Upper lobe of left lung (tissue), 6 donors: ENCODE measurements at regions not wholly inside any gene's neighbourhood (a gene's known extent, or its start where the extent isn't known, plus 50 kb on each side); places are given as distances from the start of the nearest gene placed in this dataset.

Experiments
- ATAC-seq, 2 donors: fragments of 200-7000 bp; cut with Tn5 transposase; one replicate each; pipeline ENCODE4 v1.9.1; 2022; ENCODE audit warnings: mild to moderate bottlenecking in 2 of 2, moderate library complexity in 2 of 2; ENCODE audit not compliant: low FRiP score in 2 of 2
- DNase-seq, 2 donors: peaks; one replicate each; pipeline ENCODE4 v3.0.0-alpha.2; 2019 to 2020
- H3K27ac ChIP-seq, 4 donors: fragments of 200-600 bp; sonication (generic); one replicate each; pipeline ENCODE4 v1.5.1; 2016 to 2019
- H3K27me3 ChIP-seq, 4 donors: fragments of 200-600 bp; sonication (generic); one replicate each; pipeline ENCODE4 v1.5.1; 2017 to 2019
- H3K36me3 ChIP-seq, 4 donors: fragments of 200-600 bp; sonication (generic); one replicate each; pipeline ENCODE4 v1.5.1; 2016 to 2019
- H3K4me1 ChIP-seq, 4 donors: fragments of 200-600 bp; sonication (generic); one replicate each; pipeline ENCODE4 v1.5.1; 2018 to 2019
- H3K4me3 ChIP-seq, 4 donors: fragments of 200-600 bp; sonication (generic); one replicate each; pipeline ENCODE4 v1.5.1; 2017 to 2019; ENCODE audit warnings: mild to moderate bottlenecking in 2 of 4, moderate library complexity in 1 of 4
- H3K9me3 ChIP-seq, 4 donors: fragments of 200-600 bp; sonication (generic); one replicate each; pipeline ENCODE4 v1.5.1; 2018 to 2019
- EP300 ChIP-seq, 4 donors: sonication (generic); formaldehyde crosslinking; IDR thresholded peaks; one replicate each; pipeline ENCODE4 v1.5.1; 2017; ENCODE audit warnings: antibody characterized with exemption in 4 of 4, control low read depth in 2 of 4
- POLR2A ChIP-seq, 4 donors: fragments of 450-650 bp; IDR thresholded peaks; one replicate each; pipeline ENCODE4 v1.5.1; 2016 to 2017; ENCODE audit warnings: antibody characterized with exemption in 4 of 4, mild to moderate bottlenecking in 2 of 4
- POLR2AphosphoS5 ChIP-seq, 2 donors: sonication (generic); formaldehyde crosslinking; IDR thresholded peaks; one replicate each; pipeline ENCODE4 v1.5.1; 2017; ENCODE audit warnings: antibody characterized with exemption in 2 of 2
- WGBS, 2 donors: methylation state at CpG; one replicate each; pipeline ENCODE4 v1.1.5; 2017 to 2018; 5-methylcytosine and 5-hydroxymethylcytosine counted together
- TF ChIP-seq, protein P1 (sequence below), 6 experiments: fragments of 450-650 bp in 4 of 6; fragments of 200-600 bp in 2 of 6; sonication (generic) in 2 of 6; IDR thresholded peaks; one replicate each; pipeline ENCODE4 v1.5.1; 2016 to 2019; ENCODE audit warnings: antibody characterized with exemption in 6 of 6
- donor health status: DM: no; HTN: no; CAD: no; lungs with moderate emphysema.
- donor health status: DM: no; HTN: yes; CAD: no; lungs with severe emphysema.

DNA sequence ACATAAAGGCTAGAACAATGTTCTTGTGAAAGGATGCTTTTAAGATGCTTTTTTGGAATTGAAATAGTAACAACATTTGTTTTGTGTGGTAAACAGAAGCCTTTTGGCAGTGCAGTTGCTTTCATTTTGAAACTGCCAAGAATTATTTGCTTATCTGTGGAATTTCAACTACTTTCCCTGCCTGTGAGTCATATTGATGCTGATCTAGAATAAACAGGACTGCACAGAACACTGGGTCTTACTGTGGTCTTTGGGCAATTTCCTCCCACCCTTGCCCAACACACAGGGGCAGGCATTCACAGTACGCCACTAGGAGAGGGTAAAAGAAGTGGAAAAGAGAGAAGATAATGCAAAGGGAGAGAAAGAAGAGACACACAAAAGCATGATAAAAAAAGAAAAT is 483.7 kb downstream of the ELAVL2 start:
- TF ChIP-seq EP300 (IDR thresholded peaks at IDR 0.05): no peak
- ATAC-seq (peak in 1 of 2 donors; percentile 55), DNase-seq (no peak)
- Histone ChIP-seq H3K4me1 (no peaks in the 10 kb centered on the region), H3K4me3 (no peak overlapping the region), H3K27me3 (no peaks in the 10 kb centered on the region), H3K9me3 (no peaks in the 10 kb centered on the region), H3K27ac (no peak overlapping the region), H3K36me3 (no peaks in the 10 kb centered on the region)
- 29 to 31% methylated on average over 1 of the region's 1 CpG for WGBS, 2 donors

DNA sequence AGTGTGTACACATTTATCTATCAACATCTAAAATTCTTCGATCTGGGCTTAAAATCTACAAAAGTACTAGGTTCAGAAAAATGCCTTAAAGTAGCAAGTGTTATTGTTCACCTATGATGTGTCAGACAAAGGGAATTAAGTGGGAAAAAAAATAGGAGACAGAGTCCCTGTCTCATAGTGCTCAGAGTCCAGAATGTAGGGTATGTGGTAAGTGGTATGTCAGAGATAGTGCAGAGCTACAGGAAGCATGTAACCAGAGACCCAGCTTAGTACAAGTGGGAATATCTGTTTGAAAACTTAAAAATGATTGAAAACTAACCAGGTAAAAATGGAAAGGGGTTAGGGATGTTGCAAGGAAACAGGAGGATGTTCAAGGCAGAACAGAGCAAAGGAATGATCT is 482.8 kb downstream of the ELAVL2 start:
- Histone ChIP-seq H3K27ac (no peak overlapping the region), H3K4me3 (no peak overlapping the region), H3K9me3 (no peaks in the 10 kb centered on the region), H3K4me1 (no peaks in the 10 kb centered on the region), H3K27me3 (no peaks in the 10 kb centered on the region), H3K36me3 (no peaks in the 10 kb centered on the region)
- no peak for ATAC-seq
- WGBS, 2 donors: 61 to 70% methylated on average over 1 of the region's 1 CpG
- TF ChIP-seq EP300 (IDR thresholded peaks at IDR 0.05) (no peak), POLR2AphosphoS5 (IDR thresholded peaks at IDR 0.05) (no peak), POLR2A (IDR thresholded peaks at IDR 0.05) (no peak)
- TF ChIP-seq, protein P1, sequence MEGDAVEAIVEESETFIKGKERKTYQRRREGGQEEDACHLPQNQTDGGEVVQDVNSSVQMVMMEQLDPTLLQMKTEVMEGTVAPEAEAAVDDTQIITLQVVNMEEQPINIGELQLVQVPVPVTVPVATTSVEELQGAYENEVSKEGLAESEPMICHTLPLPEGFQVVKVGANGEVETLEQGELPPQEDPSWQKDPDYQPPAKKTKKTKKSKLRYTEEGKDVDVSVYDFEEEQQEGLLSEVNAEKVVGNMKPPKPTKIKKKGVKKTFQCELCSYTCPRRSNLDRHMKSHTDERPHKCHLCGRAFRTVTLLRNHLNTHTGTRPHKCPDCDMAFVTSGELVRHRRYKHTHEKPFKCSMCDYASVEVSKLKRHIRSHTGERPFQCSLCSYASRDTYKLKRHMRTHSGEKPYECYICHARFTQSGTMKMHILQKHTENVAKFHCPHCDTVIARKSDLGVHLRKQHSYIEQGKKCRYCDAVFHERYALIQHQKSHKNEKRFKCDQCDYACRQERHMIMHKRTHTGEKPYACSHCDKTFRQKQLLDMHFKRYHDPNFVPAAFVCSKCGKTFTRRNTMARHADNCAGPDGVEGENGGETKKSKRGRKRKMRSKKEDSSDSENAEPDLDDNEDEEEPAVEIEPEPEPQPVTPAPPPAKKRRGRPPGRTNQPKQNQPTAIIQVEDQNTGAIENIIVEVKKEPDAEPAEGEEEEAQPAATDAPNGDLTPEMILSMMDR (IDR thresholded peaks at IDR 0.05): no peak
- DNase-seq: no peak

DNA sequence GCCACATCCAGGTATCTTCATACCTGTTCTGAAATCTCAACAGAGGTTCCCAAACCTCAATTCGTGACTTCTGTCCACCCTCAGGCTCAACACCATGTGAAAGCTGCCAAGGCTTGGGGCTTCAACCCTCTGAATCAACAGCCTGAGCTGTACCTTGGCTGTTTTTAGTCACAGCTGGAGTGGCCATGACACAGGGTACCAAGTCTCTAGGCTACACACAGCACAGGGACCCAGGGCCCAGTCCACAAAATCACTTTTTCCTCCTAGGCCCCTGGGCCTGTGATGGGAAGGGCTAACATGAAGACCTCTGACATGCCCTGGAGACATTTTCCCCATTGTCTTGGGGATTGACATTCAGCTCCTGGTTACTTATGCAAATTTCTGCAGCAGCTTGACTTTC is 464.9 kb downstream of the ELAVL2 start:
- Histone ChIP-seq H3K36me3 (no peaks in the 10 kb centered on the region), H3K4me3 (no peak overlapping the region), H3K4me1 (no peaks in the 10 kb centered on the region), H3K27ac (no peak overlapping the region), H3K9me3 (peaks cover 0 to 12% (median 0%) of the 10 kb centered on the region in 4 donors), H3K27me3 (no peaks in the 10 kb centered on the region)
- DNase-seq (no peak), ATAC-seq (no peak)
- TF ChIP-seq POLR2AphosphoS5 (IDR thresholded peaks at IDR 0.05): no peak
- no peak for TF ChIP-seq EP300 (IDR thresholded peaks at IDR 0.05)
- TF ChIP-seq POLR2A (IDR thresholded peaks at IDR 0.05): no peak
- TF ChIP-seq, protein P1 (IDR thresholded peaks at IDR 0.05): no peak
- 79 to 100% methylated on average over 1 of the region's 1 CpG for WGBS, 2 donors

DNA sequence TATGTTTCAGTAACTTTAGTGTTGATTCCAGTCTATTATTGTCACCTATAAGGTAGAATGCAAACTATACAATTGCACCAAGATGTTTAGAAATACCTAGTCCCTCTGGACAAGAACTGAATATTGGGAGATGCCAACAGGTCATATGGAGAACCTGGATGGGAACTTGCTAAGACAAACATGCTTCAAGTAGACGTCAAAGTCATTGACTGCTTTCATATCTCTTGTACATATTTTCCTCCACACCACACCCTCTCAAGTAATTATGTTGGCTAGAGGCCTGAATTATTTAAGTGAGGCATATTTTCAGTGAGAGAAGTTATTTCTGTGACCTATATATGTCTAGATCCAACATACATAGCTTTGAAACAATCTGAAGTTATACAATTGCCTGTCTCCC is 453.3 kb downstream of the ELAVL2 start:
- Histone ChIP-seq H3K4me1 (no peaks in the 10 kb centered on the region), H3K27me3 (no peaks in the 10 kb centered on the region), H3K4me3 (no peak overlapping the region), H3K9me3 (no peaks in the 10 kb centered on the region), H3K36me3 (no peaks in the 10 kb centered on the region), H3K27ac (no peak overlapping the region)
- TF ChIP-seq, protein P1 (IDR thresholded peaks at IDR 0.05): no peak
- TF ChIP-seq POLR2A (IDR thresholded peaks at IDR 0.05) (no peak), POLR2AphosphoS5 (IDR thresholded peaks at IDR 0.05) (no peak), EP300 (IDR thresholded peaks at IDR 0.05) (no peak)
- ATAC-seq (no peak), DNase-seq (no peak)
- WGBS, 2 donors: 25 to 44% methylated on average over 1 of the region's 1 CpG

DNA sequence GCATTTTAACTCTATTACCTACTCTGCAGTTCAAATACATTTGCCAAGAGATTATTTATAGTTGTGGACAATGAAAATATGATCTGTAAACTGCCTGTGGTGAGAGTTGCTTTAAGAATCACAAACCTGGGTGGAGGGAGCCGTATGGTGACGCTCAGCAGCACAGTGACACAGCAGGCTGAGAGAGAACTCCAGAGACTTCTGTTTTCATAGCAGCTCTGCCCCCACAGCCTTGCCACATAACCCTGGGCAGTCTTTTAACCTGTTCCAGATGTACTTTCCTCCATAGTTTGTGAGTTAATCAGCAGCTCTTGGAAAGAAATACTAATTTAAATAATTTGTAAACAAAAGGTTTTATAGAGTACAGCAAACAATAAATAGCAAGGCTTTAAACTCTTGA is 450.5 kb downstream of the ELAVL2 start:
- Histone ChIP-seq H3K9me3 (no peaks in the 10 kb centered on the region), H3K36me3 (no peaks in the 10 kb centered on the region), H3K4me3 (no peak overlapping the region), H3K27me3 (no peaks in the 10 kb centered on the region), H3K4me1 (no peaks in the 10 kb centered on the region), H3K27ac (no peak overlapping the region)
- ATAC-seq: no peak
- DNase-seq: no peak
- TF ChIP-seq POLR2A (IDR thresholded peaks at IDR 0.05) (no peak), POLR2AphosphoS5 (IDR thresholded peaks at IDR 0.05) (no peak), EP300 (IDR thresholded peaks at IDR 0.05) (no peak)
- TF ChIP-seq, protein P1 (IDR thresholded peaks at IDR 0.05): no peak
- 70 to 86% methylated on average over 2 of the region's 2 CpGs for WGBS, 2 donors
